ENCODE measurements at regions not wholly inside any gene's neighbourhood (a gene's known extent, or its start where the extent isn't known, plus 50 kb on each side); places are given as distances from the start of the nearest gene placed in this dataset.

- H3K27ac ChIP-seq = no peak overlapping the region
- H3K9ac ChIP-seq = no peak overlapping the region
- no peaks in the 10 kb centered on the region for H3K27me3 ChIP-seq (ENCODE audit: control insufficient read depth, insufficient read depth, low read length)
- no peak overlapping the region for H2AFZ ChIP-seq
- no peaks in the 10 kb centered on the region for H3K36me3 ChIP-seq (ENCODE audit: control insufficient read depth, insufficient read depth, low read length)
- TF ChIP-seq CTCF (IDR thresholded peaks at IDR 0.05) = no peak
- no peak overlapping the region for H3K4me3 ChIP-seq (ENCODE audit: low read depth, low read length)
- H3K4me1 ChIP-seq = no peaks in the 10 kb centered on the region
- no peaks in the 10 kb centered on the region for H3K79me2 ChIP-seq
- H3K4me2 ChIP-seq (ENCODE audit: low read length) = no peak overlapping the region
- no peaks in the 10 kb centered on the region for H3K9me3 ChIP-seq (ENCODE audit: control insufficient read depth, low read length)
Measured at GRCh38 chr13:86684402-86684801, 885.2 kb upstream of the SLITRK6 start.

GRCh38 chr13:86689911-86690310, 890.7 kb upstream of the SLITRK6 start:
- no peak overlapping the region for H3K9ac ChIP-seq
- H3K79me2 ChIP-seq = no peaks in the 10 kb centered on the region
- H3K27me3 ChIP-seq (ENCODE audit: control insufficient read depth, insufficient read depth, low read length) = no peaks in the 10 kb centered on the region
- H3K4me2 ChIP-seq (ENCODE audit: low read length) = no peak overlapping the region
- no peak overlapping the region for H2AFZ ChIP-seq
- H3K4me1 ChIP-seq = no peaks in the 10 kb centered on the region
- no peak overlapping the region for H3K27ac ChIP-seq
- H3K36me3 ChIP-seq (ENCODE audit: control insufficient read depth, insufficient read depth, low read length) = no peaks in the 10 kb centered on the region
- TF ChIP-seq CTCF (IDR thresholded peaks at IDR 0.05) = no peak
- H3K9me3 ChIP-seq (ENCODE audit: control insufficient read depth, low read length) = no peaks in the 10 kb centered on the region
- H3K4me3 ChIP-seq (ENCODE audit: low read depth, low read length) = no peak overlapping the region

- H3K9ac ChIP-seq = no peak overlapping the region
- TF ChIP-seq CTCF (IDR thresholded peaks at IDR 0.05) = no peak
- H3K4me3 ChIP-seq (ENCODE audit: low read depth, low read length) = no peak overlapping the region
- H3K36me3 ChIP-seq (ENCODE audit: control insufficient read depth, insufficient read depth, low read length) = no peaks in the 10 kb centered on the region
- H3K27me3 ChIP-seq (ENCODE audit: control insufficient read depth, insufficient read depth, low read length) = no peaks in the 10 kb centered on the region
- H3K4me2 ChIP-seq (ENCODE audit: low read length) = no peak overlapping the region
- no peaks in the 10 kb centered on the region for H3K4me1 ChIP-seq
- H2AFZ ChIP-seq = no peak overlapping the region
- no peak overlapping the region for H3K27ac ChIP-seq
- H3K79me2 ChIP-seq = no peaks in the 10 kb centered on the region
- no peaks in the 10 kb centered on the region for H3K9me3 ChIP-seq (ENCODE audit: control insufficient read depth, low read length)
Measured at GRCh38 chr13:86692291-86692690, 893.1 kb upstream of the SLITRK6 start.

- Histone ChIP-seq H3K79me2 (no peaks in the 10 kb centered on the region), H3K36me3 (ENCODE audit: control insufficient read depth, insufficient read depth, low read length) (no peaks in the 10 kb centered on the region), H3K27me3 (ENCODE audit: control insufficient read depth, insufficient read depth, low read length) (no peaks in the 10 kb centered on the region), H3K4me2 (ENCODE audit: low read length) (no peak overlapping the region), H3K9me3 (ENCODE audit: control insufficient read depth, low read length) (no peaks in the 10 kb centered on the region), H3K4me3 (ENCODE audit: low read depth, low read length) (no peak overlapping the region), H3K4me1 (no peaks in the 10 kb centered on the region), H2AFZ (no peak overlapping the region), H3K27ac (no peak overlapping the region), H3K9ac (no peak overlapping the region)
- no peak for TF ChIP-seq CTCF (IDR thresholded peaks at IDR 0.05)
Measured at GRCh38 chr13:86710013-86710412, 910.8 kb upstream of the SLITRK6 start.

- no peak overlapping the region for H3K4me3 ChIP-seq (ENCODE audit: low read depth, low read length)
Measured at GRCh38 chr13:86710896-86711295, 911.7 kb upstream of the SLITRK6 start.

More at GRCh38 chr13:86710896-86711295, 911.7 kb upstream of the SLITRK6 start:
- TF ChIP-seq CTCF (IDR thresholded peaks at IDR 0.05) = no peak
- H2AFZ ChIP-seq = no peak overlapping the region
- H3K79me2 ChIP-seq = no peaks in the 10 kb centered on the region
- H3K4me1 ChIP-seq = no peaks in the 10 kb centered on the region
- no peaks in the 10 kb centered on the region for H3K9me3 ChIP-seq (ENCODE audit: control insufficient read depth, low read length)
- H3K27me3 ChIP-seq (ENCODE audit: control insufficient read depth, insufficient read depth, low read length) = no peaks in the 10 kb centered on the region
- H3K27ac ChIP-seq = no peak overlapping the region
- no peak overlapping the region for H3K4me2 ChIP-seq (ENCODE audit: low read length)
- no peak overlapping the region for H3K9ac ChIP-seq
- no peaks in the 10 kb centered on the region for H3K36me3 ChIP-seq (ENCODE audit: control insufficient read depth, insufficient read depth, low read length)

Data from parathyroid adenoma (tissue), 2 donors.